T-helper 2 cell treated with Interferon-gamma antibody and Interleukin-4, amounts not matched to agents 5 μg/mL and 100 μg/mL, for 36 hours (primary cell): ENCODE measurements at regions not wholly inside any gene's neighbourhood (a gene's known extent, or its start where the extent isn't known, plus 50 kb on each side); places are given as distances from the start of the nearest gene placed in this dataset.
"Not testable (repeated sequence)": the region's sequence is repeated elsewhere in the genome, so short reads cannot be mapped to it uniquely, and the experiment has no call there.

Experiments
- DNase-seq: peaks from one replicate; pipeline ENCODE4 v3.0.0; 2021; ENCODE audit warnings: low spot score
- H3K27ac Mint-ChIP-seq: one replicate; pipeline ENCODE4 v1.8.0; 2021; ENCODE audit warnings: mild to moderate bottlenecking, mixed read lengths
- H3K27me3 Mint-ChIP-seq: one replicate; pipeline ENCODE4 v1.8.0; 2021; ENCODE audit warnings: low read depth, mixed read lengths
- H3K36me3 Mint-ChIP-seq: one replicate; pipeline ENCODE4 v1.8.0; 2021; ENCODE audit warnings: low read depth, mixed read lengths
- H3K4me1 Mint-ChIP-seq: one replicate; pipeline ENCODE4 v1.8.0; 2021; ENCODE audit warnings: low read depth, mixed read lengths
- H3K4me3 Mint-ChIP-seq: one replicate; pipeline ENCODE4 v1.8.0; 2022; ENCODE audit warnings: mild to moderate bottlenecking, moderate library complexity, mixed read lengths
- H3K9me3 Mint-ChIP-seq: one replicate; pipeline ENCODE4 v1.8.0; 2021; ENCODE audit warnings: mixed read lengths

DNA sequence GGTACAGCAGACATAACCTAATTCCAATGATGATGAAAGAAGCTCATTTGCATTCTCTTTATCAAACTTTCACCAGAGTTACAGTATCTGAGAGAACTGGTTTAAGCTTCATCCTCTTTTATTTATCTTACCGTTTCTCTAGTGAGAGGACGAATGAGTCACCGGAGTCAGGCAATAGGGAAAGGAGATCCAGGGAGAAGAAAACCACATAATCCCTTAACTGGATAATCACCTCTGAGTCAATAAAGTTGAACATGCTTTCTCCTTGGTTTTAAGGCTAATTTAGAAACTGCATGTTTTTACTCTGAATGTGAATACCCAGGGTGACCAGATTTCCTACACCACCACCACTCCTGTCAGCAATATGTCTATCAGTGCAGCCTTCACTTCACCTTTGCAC, 313.7 kb upstream of the TBX18 start:
- Mint-ChIP-seq H3K4me3 (no peak overlapping the region), H3K27me3 (no peaks in the 10 kb centered on the region), H3K9me3 (no peaks in the 10 kb centered on the region), H3K36me3 (no peaks in the 10 kb centered on the region), H3K4me1 (no peaks in the 10 kb centered on the region), H3K27ac (no peak overlapping the region)
- no peak for DNase-seq

- H3K9me3 Mint-ChIP-seq = no peaks in the 10 kb centered on the region
- H3K4me3 Mint-ChIP-seq = no peak overlapping the region
- H3K36me3 Mint-ChIP-seq = no peaks in the 10 kb centered on the region
- H3K4me1 Mint-ChIP-seq = no peaks in the 10 kb centered on the region
- no peaks in the 10 kb centered on the region for H3K27me3 Mint-ChIP-seq
- DNase-seq = no peak
- H3K27ac Mint-ChIP-seq = no peak overlapping the region
Measured at GRCh38 chr6:85077098-85077497, 312.7 kb upstream of the TBX18 start.

DNA sequence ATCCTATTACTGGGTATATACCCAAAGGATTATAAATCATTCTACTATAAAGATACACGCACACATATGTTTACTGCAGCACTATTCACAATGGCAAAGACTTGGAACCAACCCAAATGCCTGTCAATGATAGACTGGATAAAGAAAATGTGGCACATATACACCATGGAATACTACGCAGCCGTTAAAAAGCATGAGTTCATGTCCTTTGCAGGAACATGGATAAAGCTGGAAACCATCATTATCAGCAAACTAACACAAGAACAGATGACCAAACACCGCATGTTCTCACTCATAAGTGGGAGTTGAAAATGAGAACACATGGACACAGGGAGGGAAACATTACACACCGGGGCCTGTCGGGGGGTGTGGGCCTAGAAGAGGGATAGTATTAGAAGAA, 307.4 kb upstream of the TBX18 start:
- not testable (repeated sequence) for H3K36me3 Mint-ChIP-seq, H3K4me1 Mint-ChIP-seq, H3K27me3 Mint-ChIP-seq, H3K27ac Mint-ChIP-seq, H3K4me3 Mint-ChIP-seq, H3K9me3 Mint-ChIP-seq, DNase-seq

DNA sequence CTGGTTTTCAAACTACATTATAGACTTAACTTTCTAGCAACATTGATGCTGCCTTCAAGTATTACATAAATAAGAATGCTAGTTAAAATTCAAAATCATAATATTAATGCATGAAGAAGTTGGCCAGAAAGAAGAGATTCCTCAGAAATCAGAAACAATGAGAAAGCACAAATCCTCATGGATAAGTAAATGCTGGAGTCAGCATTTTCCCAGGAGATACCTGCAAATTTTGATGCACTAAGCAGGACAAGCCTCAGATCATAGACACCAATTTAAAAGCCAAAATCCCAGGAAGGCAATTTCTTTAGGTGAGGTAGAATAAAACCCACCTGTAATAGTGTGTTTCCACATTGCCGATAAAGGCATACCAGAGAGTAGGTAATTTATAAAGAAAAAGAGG, 305.2 kb upstream of the TBX18 start:
- DNase-seq = no peak
- Mint-ChIP-seq H3K36me3 (no peaks in the 10 kb centered on the region), H3K27me3 (no peaks in the 10 kb centered on the region), H3K27ac (no peak overlapping the region), H3K4me1 (no peaks in the 10 kb centered on the region), H3K9me3 (peaks cover 4% of the 10 kb centered on the region), H3K4me3 (no peak overlapping the region)

- Mint-ChIP-seq H3K27ac (no peak overlapping the region), H3K4me3 (no peak overlapping the region), H3K27me3 (no peaks in the 10 kb centered on the region), H3K4me1 (no peaks in the 10 kb centered on the region), H3K9me3 (peaks cover 4% of the 10 kb centered on the region), H3K36me3 (no peaks in the 10 kb centered on the region)
- DNase-seq = no peak
Measured at GRCh38 chr6:85068221-85068620, 303.8 kb upstream of the TBX18 start.

DNA sequence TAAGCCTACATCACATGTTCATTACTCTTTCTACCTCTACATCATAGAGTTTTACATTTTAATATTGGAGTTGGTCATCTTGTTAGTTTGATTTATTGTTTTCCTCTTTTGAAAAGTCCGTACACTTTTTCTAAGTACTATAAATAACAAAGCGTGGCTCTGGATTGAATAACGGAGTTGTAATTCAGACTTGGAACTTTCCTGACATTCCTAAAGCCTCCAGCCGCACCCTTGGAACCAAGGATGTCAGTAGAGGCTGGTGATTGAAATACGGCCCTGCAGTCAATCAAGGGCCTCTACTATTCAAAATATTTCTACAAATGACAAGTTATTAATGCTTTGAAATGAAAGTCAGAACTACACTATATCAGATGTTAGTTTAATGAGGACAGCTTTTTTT, 301.9 kb upstream of the TBX18 start:
- H3K4me1 Mint-ChIP-seq = no peaks in the 10 kb centered on the region
- H3K4me3 Mint-ChIP-seq = no peak overlapping the region
- no peak overlapping the region for H3K27ac Mint-ChIP-seq
- H3K9me3 Mint-ChIP-seq = peaks cover 2% of the 10 kb centered on the region
- DNase-seq = no peak
- no peaks in the 10 kb centered on the region for H3K27me3 Mint-ChIP-seq
- H3K36me3 Mint-ChIP-seq = no peaks in the 10 kb centered on the region

DNA sequence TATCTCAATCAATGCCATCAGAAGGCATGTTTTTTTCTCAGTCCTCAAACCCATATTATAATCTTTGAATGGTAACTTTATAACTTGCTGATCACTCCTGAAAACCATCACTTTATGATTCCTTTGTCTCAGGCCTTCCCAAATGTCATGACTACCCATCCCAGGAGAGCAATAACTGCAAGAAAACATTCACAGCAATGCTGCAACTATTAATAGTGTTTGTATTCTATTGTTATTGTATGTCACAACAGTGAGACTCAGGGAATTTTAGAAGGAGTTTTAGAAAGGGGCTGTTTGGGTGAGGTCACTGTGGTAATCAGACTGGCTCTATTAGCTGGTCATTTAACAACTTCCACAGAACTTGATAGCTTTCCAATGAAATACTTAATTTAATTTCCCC, 301.4 kb upstream of the TBX18 start:
- no peak for DNase-seq
- H3K27me3 Mint-ChIP-seq = no peaks in the 10 kb centered on the region
- no peak overlapping the region for H3K27ac Mint-ChIP-seq
- no peaks in the 10 kb centered on the region for H3K36me3 Mint-ChIP-seq
- no peaks in the 10 kb centered on the region for H3K9me3 Mint-ChIP-seq
- no peak overlapping the region for H3K4me3 Mint-ChIP-seq
- no peaks in the 10 kb centered on the region for H3K4me1 Mint-ChIP-seq

- Mint-ChIP-seq H3K36me3 (no peaks in the 10 kb centered on the region), H3K4me3 (no peak overlapping the region), H3K27me3 (no peaks in the 10 kb centered on the region), H3K4me1 (no peaks in the 10 kb centered on the region), H3K27ac (no peak overlapping the region), H3K9me3 (no peaks in the 10 kb centered on the region)
- DNase-seq = no peak
Measured at GRCh38 chr6:85063611-85064010, 299.2 kb upstream of the TBX18 start.

DNA sequence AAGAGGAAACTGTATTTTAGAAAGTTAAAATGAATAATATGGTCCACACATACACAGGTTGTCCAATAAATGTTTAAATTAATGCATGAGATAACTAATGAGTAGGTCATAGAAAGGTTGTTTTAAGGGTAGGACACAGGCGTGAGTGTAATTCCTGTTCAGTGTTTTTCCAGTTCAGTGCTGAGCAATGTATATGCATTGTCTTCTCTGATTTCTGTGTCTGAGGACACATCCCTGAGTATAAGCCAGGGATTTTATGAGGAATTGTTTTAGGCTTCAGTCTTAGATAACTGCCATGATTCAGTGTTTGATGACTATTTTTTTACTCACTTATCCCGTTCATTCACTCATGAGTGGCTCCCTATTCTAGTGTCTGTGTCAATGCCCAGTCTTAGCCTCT, 298.5 kb upstream of the TBX18 start:
- no peak for DNase-seq
- Mint-ChIP-seq H3K36me3 (no peaks in the 10 kb centered on the region), H3K27ac (no peak overlapping the region), H3K4me3 (no peak overlapping the region), H3K27me3 (no peaks in the 10 kb centered on the region), H3K4me1 (no peaks in the 10 kb centered on the region), H3K9me3 (no peaks in the 10 kb centered on the region)

DNA sequence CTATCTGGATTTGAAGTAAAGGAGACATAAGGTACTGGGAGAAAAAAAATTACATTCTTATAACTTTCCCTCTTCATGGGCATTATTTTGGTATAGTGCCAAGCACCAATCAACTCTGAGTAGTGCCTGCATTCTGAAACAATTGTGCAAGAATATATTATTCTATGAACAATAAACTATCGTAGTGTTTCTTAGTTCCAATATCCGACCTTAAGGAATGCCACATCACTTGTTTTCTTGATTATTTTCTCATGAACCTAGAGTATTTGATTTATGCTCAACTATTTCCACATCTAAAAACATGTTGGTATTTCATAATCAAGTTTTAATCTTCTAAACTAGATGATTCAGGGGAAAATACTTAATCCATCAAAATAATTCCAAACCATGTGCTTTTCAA, 294.4 kb upstream of the TBX18 start:
- Mint-ChIP-seq H3K4me3 (no peak overlapping the region), H3K9me3 (no peaks in the 10 kb centered on the region), H3K27ac (no peak overlapping the region), H3K4me1 (no peaks in the 10 kb centered on the region), H3K36me3 (no peaks in the 10 kb centered on the region), H3K27me3 (no peaks in the 10 kb centered on the region)
- DNase-seq = no peak

- H3K27me3 Mint-ChIP-seq = no peaks in the 10 kb centered on the region
- H3K27ac Mint-ChIP-seq = no peak overlapping the region
- H3K4me3 Mint-ChIP-seq = no peak overlapping the region
- no peaks in the 10 kb centered on the region for H3K4me1 Mint-ChIP-seq
- H3K9me3 Mint-ChIP-seq = peaks cover 3% of the 10 kb centered on the region
- no peak for DNase-seq
- H3K36me3 Mint-ChIP-seq = no peaks in the 10 kb centered on the region
Measured at GRCh38 chr6:85050149-85050548, 285.8 kb upstream of the TBX18 start.

DNA sequence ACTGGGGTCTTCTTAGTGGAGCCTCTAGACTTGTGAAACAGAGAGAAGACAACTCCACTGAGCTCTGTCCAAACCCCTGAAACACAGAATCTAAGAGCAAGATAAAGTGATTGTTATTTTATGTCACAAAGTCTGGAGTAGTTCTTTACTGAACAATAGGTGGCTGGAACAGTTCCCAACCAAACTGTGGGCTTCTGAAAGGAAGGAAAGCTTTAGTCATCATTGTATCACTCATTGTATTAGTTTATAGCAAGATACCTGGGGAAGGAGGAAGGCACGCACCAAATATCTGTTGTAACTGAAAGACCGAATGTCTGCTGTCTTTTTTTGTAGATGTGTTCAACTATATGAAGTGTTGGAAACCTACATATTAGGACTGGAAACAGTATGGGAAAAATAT, 284.9 kb upstream of the TBX18 start:
- Mint-ChIP-seq H3K4me3 (no peak overlapping the region), H3K9me3 (peaks cover 3% of the 10 kb centered on the region), H3K4me1 (no peaks in the 10 kb centered on the region), H3K27me3 (no peaks in the 10 kb centered on the region), H3K36me3 (no peaks in the 10 kb centered on the region), H3K27ac (no peak overlapping the region)
- no peak for DNase-seq

DNA sequence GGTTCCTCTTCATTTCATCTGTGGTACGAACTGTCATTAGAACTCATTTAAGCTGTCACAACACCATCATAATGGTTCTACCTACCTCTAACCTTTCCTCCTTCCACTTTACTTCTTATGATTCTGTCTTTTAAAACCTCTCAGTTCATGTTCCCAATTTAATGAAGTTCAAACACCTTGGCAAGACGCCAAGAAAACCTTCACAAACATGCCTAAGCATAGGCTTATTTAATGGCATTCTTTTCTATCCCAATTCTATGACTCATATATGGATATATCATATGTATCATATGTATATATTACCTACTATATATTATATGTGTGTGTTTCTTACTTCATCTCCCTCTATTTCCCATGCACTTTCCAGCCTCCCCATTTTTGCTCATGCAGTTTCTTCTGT, 283.4 kb upstream of the TBX18 start:
- no peak overlapping the region for H3K27ac Mint-ChIP-seq
- peaks cover 3% of the 10 kb centered on the region for H3K9me3 Mint-ChIP-seq
- no peak overlapping the region for H3K4me3 Mint-ChIP-seq
- no peak for DNase-seq
- H3K27me3 Mint-ChIP-seq = no peaks in the 10 kb centered on the region
- no peaks in the 10 kb centered on the region for H3K4me1 Mint-ChIP-seq
- H3K36me3 Mint-ChIP-seq = no peaks in the 10 kb centered on the region

DNA sequence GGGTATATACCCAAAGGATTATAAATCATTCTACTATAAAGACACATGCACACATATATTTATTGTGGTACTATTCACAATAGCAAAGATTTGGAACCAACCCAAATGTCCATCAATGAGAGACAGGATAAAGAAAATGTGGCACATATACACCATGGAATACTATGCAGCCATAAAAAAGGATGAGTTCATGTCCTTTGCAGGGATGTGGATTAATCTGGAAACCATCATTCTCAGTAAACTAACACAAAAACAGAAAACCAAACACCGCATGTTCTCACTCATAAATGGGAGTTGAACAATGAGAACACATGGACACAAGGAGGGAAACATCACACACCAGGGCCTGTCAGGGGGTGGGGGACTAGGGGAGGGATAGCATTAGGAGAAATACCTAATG, 281.4 kb upstream of the TBX18 start:
- not testable (repeated sequence) for H3K27ac Mint-ChIP-seq, H3K36me3 Mint-ChIP-seq, H3K4me1 Mint-ChIP-seq, H3K9me3 Mint-ChIP-seq, H3K27me3 Mint-ChIP-seq, DNase-seq, H3K4me3 Mint-ChIP-seq

DNA sequence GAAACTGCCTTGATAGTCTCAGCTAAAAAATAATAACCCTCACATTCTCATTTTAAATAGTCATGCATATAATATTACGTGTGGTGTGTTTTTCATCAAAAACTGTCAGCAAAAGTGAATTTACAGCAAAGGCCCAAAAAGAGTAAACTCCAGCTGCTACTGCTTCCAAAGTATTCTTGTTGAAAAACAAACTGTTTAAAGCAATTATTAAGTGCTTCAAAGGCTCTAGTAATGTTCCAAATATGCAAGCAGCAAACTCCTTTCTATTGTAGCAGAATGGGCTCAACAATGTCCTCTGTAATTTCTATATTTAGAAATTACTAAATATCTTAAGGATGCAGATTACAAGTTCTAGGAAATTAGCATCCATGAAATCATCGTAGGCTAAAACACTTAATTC, 280.0 kb upstream of the TBX18 start:
- no peaks in the 10 kb centered on the region for H3K4me1 Mint-ChIP-seq
- peaks cover 3% of the 10 kb centered on the region for H3K9me3 Mint-ChIP-seq
- H3K36me3 Mint-ChIP-seq = no peaks in the 10 kb centered on the region
- H3K4me3 Mint-ChIP-seq = no peak overlapping the region
- no peak overlapping the region for H3K27ac Mint-ChIP-seq
- DNase-seq = no peak
- H3K27me3 Mint-ChIP-seq = no peaks in the 10 kb centered on the region

DNA sequence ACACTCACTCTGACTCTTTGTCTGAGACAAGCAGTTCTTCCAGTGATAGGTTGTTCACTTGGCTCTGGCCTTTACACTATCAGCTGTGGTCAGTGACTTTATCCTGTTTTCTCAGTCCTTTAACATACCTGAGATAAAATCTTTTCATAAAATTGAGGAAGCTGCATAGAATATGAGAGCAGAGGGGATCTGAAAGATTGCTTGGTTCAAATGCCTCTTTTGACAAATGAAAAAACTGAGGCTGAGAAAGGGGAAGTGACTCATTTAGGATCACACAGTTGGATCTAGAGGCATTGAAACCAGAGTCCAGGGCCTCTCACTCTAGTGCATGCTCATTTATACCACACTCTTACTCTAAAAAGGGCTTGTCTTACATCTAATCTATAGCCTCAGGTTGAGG, 277.0 kb upstream of the TBX18 start:
- Mint-ChIP-seq H3K27me3 (no peaks in the 10 kb centered on the region), H3K4me3 (no peak overlapping the region), H3K9me3 (peaks cover 6% of the 10 kb centered on the region), H3K36me3 (no peaks in the 10 kb centered on the region), H3K27ac (no peak overlapping the region), H3K4me1 (no peaks in the 10 kb centered on the region)
- DNase-seq = no peak
